ENCODE measurements at regions not wholly inside any gene's neighbourhood (a gene's known extent, or its start where the extent isn't known, plus 50 kb on each side); places are given as distances from the start of the nearest gene placed in this dataset.

- TF ChIP-seq CTCF (CRISPR knock-in tag; IDR thresholded peaks at IDR 0.05) (no peak), RFXANK (CRISPR knock-in tag; IDR thresholded peaks at IDR 0.05) (no peak), JUND (CRISPR knock-in tag; IDR thresholded peaks at IDR 0.05) (no peak), SAP130 (CRISPR knock-in tag; IDR thresholded peaks at IDR 0.05; ENCODE audit: low read depth) (no peak), PCBP2 (optimal IDR thresholded peaks at IDR 0.05; ENCODE audit: low read depth, low read length, poor library complexity, severe bottlenecking) (no peak), POLR2A (IDR thresholded peaks at IDR 0.05; ENCODE audit: insufficient read depth in 1 of 2, low read depth in 2 of 2, low read length in 2 of 2) (no peak), POLR2AphosphoS5 (IDR thresholded peaks at IDR 0.05; ENCODE audit: low read depth, low read length) (no peak), SP2 (CRISPR knock-in tag; IDR thresholded peaks at IDR 0.05) (no peak), RFX5 (IDR thresholded peaks at IDR 0.05; ENCODE audit: low read depth, low read length) (no peak), GATAD2A (CRISPR knock-in tag; IDR thresholded peaks at IDR 0.05) (no peak)
These were observed 278.3 kb upstream of the MPDZ start for GRCh38 chr9:13557746-13558145.
